ENCODE measurements at regions not wholly inside any gene's neighbourhood (a gene's known extent, or its start where the extent isn't known, plus 50 kb on each side); places are given as distances from the start of the nearest gene placed in this dataset.

DNA sequence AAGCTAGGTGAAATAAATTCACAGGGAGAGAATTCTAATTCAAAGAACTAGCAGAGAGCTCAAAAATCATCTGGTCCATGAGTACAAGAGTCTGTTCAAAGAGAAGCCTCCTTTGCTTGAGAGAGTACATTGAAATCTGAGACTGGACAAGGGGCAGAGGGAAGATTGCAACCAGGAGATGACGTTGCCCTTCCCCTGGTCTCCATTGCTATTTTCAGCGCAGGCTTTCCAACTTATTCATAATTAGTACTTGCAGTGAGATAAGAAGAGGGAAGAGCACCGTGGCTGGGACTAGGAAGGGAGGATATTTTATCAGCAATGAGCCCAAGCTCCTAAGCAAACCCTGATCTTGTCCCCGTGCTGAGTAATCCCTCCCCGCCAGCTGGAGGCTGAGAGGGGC lies 251.8 kb upstream of the RORA start:
- TF ChIP-seq EZH2phosphoT487 (IDR thresholded peaks at IDR 0.05; ENCODE audit: insufficient read depth, low read depth): no peak
- no peak for TF ChIP-seq EZH2 (IDR thresholded peaks at IDR 0.05; ENCODE audit: insufficient read depth, poor library complexity, severe bottlenecking)
